HCT116 (cell line): ENCODE measurements at regions not wholly inside any gene's neighbourhood (a gene's known extent, or its start where the extent isn't known, plus 50 kb on each side); places are given as distances from the start of the nearest gene placed in this dataset.

Experiments used
- ATAC-seq: fragments of 200-7000 bp; cut with Tn5 transposase; 2 replicates; pipeline ENCODE4 v1.9.1; 2020; ENCODE audit warnings: mild to moderate bottlenecking, moderate library complexity
- BruUV-seq: library from RNA; stranded (reverse); fragments of 400-500 nt; replicated peaks from 2 replicates; lab custom pipeline; 2021; lab: Mats Ljungman, UMichigan
- CTCF ChIA-PET: fragments of 300-600 bp; sonication (Branson Sonifier 250); formaldehyde crosslinking; loops from one replicate; lab custom pipeline; 2021; ENCODE audit warnings: antibody characterized with exemption; lab: Charles Lee
- POLR2A ChIA-PET: fragments of 300-600, 350-600 bp; sonication (Branson Sonifier 250); formaldehyde crosslinking; loops from one replicate; lab custom pipeline; 2021; ENCODE audit warnings: antibody characterized with exemption; lab: Charles Lee
- RAD21 ChIA-PET, 2 experiments: fragments of 300-600 bp; sonication (Branson Sonifier 250); formaldehyde crosslinking; loops; one replicate each; lab custom pipeline; 2023; ENCODE audit warnings: low total read pairs in 2 of 2; ENCODE audit not compliant: uncharacterized antibody in 2 of 2, unreplicated experiment in 2 of 2, low non-redundant PET in 1 of 2; lab: Charles Lee
- DNase-seq: peaks from one replicate; pipeline ENCODE4 v3.0.0-alpha.2; 2010; ENCODE audit warnings: low read depth, low spot score
- H2AFZ ChIP-seq: fragments of 200-600 bp; shearing (Covaris generic), sonication (generic); 2 replicates; pipeline ENCODE4 v1.6.1; 2017; ENCODE audit warnings: low read depth, mixed run types, mixed read lengths, antibody characterized with exemption, low read length; ENCODE audit not compliant: poor library complexity, severe bottlenecking
- H3K27ac ChIP-seq: 2 replicates; pipeline ENCODE4 v1.5.1; 2012; ENCODE audit warnings: low read depth, low read length
- H3K27me3 ChIP-seq: fragments of 200-600 bp; sonication (generic); 2 replicates; pipeline ENCODE4 v1.6.1; 2016; ENCODE audit warnings: mixed run types, low read length, mixed read lengths; ENCODE audit not compliant: insufficient read depth
- H3K36me3 ChIP-seq, 2 experiments: fragments of 200-500 bp in 1 of 2; fragments of 200-600 bp in 1 of 2; sonication (Bioruptor generic) in 1 of 2; sonication (generic) in 1 of 2; 2 replicates each; pipeline versions ENCODE4 v1.5.1 to v1.6.1; 2014 to 2016; ENCODE audit warnings: low read length in 2 of 2, inconsistent platforms in 1 of 2, mixed read lengths in 1 of 2, mixed run types in 1 of 2; ENCODE audit not compliant: insufficient read depth in 2 of 2, control insufficient read depth in 1 of 2
- H3K4me1 ChIP-seq, 2 experiments: fragments of 200-600 bp in 1 of 2; sonication (generic) in 1 of 2; 2 replicates each; pipeline versions ENCODE4 v1.5.1 to v1.6.1; 2012 to 2017; ENCODE audit warnings: low read length in 2 of 2, inconsistent platforms in 1 of 2, mild to moderate bottlenecking in 1 of 2, mixed read lengths in 1 of 2, mixed run types in 1 of 2, moderate library complexity in 1 of 2; ENCODE audit not compliant: insufficient read depth in 2 of 2, control insufficient read depth in 1 of 2
- H3K4me2 ChIP-seq: fragments of 200-600 bp; sonication (generic); 2 replicates; pipeline ENCODE4 v1.6.1; 2017; ENCODE audit warnings: mixed run types, low read length, mixed read lengths
- H3K4me3 ChIP-seq, 2 experiments: fragments of 200-600 bp in 1 of 2; sonication (generic) in 1 of 2; replicated peaks in 1 of 2; 2 replicates each; pipeline ENCODE4 v1.5.1; 2011 to 2016; ENCODE audit warnings: low read length in 2 of 2, control low read depth in 1 of 2, low read depth in 1 of 2, mild to moderate bottlenecking in 1 of 2, mixed read lengths in 1 of 2, mixed run types in 1 of 2
- H3K79me2 ChIP-seq: fragments of 200-600 bp; sonication (generic); 2 replicates; pipeline ENCODE4 v1.6.1; 2017; ENCODE audit warnings: mild to moderate bottlenecking, mixed run types, low read length, moderate library complexity, mixed read lengths; ENCODE audit not compliant: insufficient read depth
- H3K9ac ChIP-seq: fragments of 200-600 bp; sonication (generic); 2 replicates; pipeline ENCODE4 v1.6.1; 2016; ENCODE audit warnings: low read length, mixed read lengths
- H3K9me2 ChIP-seq: fragments of 200-600 bp; sonication (generic), shearing (Covaris generic); 2 replicates; pipeline ENCODE4 v1.6.1; 2017; ENCODE audit warnings: mixed run types, mild to moderate bottlenecking, moderate library complexity; ENCODE audit not compliant: insufficient read depth
- H3K9me3 ChIP-seq, 2 experiments: fragments of 200-500 bp in 1 of 2; fragments of 200-600 bp in 1 of 2; sonication (Bioruptor generic) in 1 of 2; sonication (generic) in 1 of 2; 2 replicates each; pipeline ENCODE4 v1.6.1; 2014 to 2017; ENCODE audit warnings: low read length in 2 of 2, mixed read lengths in 2 of 2, inconsistent platforms in 1 of 2, low read depth in 1 of 2, mild to moderate bottlenecking in 1 of 2, mixed run types in 1 of 2, moderate library complexity in 1 of 2; ENCODE audit not compliant: control insufficient read depth in 1 of 2, insufficient read depth in 1 of 2
- H4K20me1 ChIP-seq: fragments of 200-600 bp; sonication (generic), shearing (Covaris generic); 2 replicates; pipeline ENCODE4 v1.6.1; 2017; ENCODE audit warnings: mixed run types, mild to moderate bottlenecking, moderate library complexity; ENCODE audit not compliant: insufficient read depth
- CBX3 ChIP-seq: IDR thresholded peaks from 2 replicates; pipeline ENCODE4 v1.6.1; 2012; ENCODE audit warnings: low read depth
- ELF1 ChIP-seq: IDR thresholded peaks from 2 replicates; pipeline ENCODE4 v1.6.1; 2012; ENCODE audit warnings: low read depth, borderline replicate concordance
- EZH2 ChIP-seq: fragments of 200-600 bp; sonication (generic); IDR thresholded peaks from 2 replicates; pipeline ENCODE4 v1.6.1; 2017; ENCODE audit warnings: antibody characterized with exemption, mixed run types
- FOSL1 ChIP-seq: IDR thresholded peaks from 2 replicates; pipeline ENCODE4 v1.6.1; 2012; ENCODE audit warnings: low read depth
- POLR2A ChIP-seq: IDR thresholded peaks from 2 replicates; pipeline ENCODE4 v1.7.0; 2011; ENCODE audit warnings: borderline replicate concordance; ENCODE audit not compliant: insufficient read depth, insufficient read length; ENCODE audit errors: extremely low read depth
- REST ChIP-seq: IDR thresholded peaks from 2 replicates; pipeline ENCODE4 v1.6.1; 2012; ENCODE audit warnings: low read depth
- SIN3A ChIP-seq: IDR thresholded peaks from 2 replicates; pipeline ENCODE4 v1.6.1; 2012; ENCODE audit warnings: low read depth
- SP1 ChIP-seq: IDR thresholded peaks from 2 replicates; pipeline ENCODE4 v1.6.1; 2012; ENCODE audit warnings: low read depth
- TCF7L2 ChIP-seq: IDR thresholded peaks from 2 replicates; pipeline ENCODE4 v1.7.0; 2011; ENCODE audit warnings: borderline replicate concordance, inconsistent platforms; ENCODE audit not compliant: insufficient read depth, insufficient read length; ENCODE audit errors: extremely low read depth
- ZFX ChIP-seq: fragments of 450-650 bp; IDR thresholded peaks from 2 replicates; pipeline ENCODE4 v1.6.1; 2017
- ZNF274 ChIP-seq: fragments of 200-500 bp; sonication (Bioruptor generic); IDR thresholded peaks from 2 replicates; pipeline ENCODE4 v1.6.1; 2014; ENCODE audit warnings: mild to moderate bottlenecking, low read depth, low read length, inconsistent platforms
- intact Hi-C: fragments of 100-400 bp; cut with micrococcal nuclease; formaldehyde crosslinking; loops from 2 replicates; pipeline ENCODE4 v1.10.0; 2022
- TF ChIP-seq, protein P1 (sequence below): IDR thresholded peaks from 2 replicates; pipeline ENCODE4 v1.6.1; 2012
- TF ChIP-seq, protein P2 (sequence below): IDR thresholded peaks from 2 replicates; pipeline ENCODE4 v1.6.1; 2011; ENCODE audit warnings: mild to moderate bottlenecking, low read length, moderate library complexity; ENCODE audit not compliant: insufficient replicate concordance; ENCODE audit errors: extremely low read depth
- TF ChIP-seq, protein P3 (sequence below): IDR thresholded peaks from 2 replicates; pipeline ENCODE4 v1.6.1; 2012

DNA sequence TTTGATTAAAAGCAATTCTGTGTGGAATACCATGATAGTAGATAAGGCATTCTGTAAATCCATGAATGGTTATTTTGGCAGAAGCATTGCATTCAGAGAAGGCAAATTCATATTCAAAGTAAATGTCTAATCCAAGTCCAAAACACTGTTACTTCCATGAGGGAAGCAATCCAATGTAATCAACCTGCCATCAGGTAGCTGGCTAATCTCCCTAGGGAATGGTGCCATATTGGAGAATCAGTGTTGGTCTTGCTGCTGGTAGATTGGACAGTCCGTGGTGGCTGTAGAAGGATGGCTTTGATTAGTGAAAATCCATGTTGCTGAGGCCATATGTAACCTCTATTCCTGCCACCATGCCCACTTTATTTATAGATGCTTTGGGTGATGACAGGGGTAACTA lies 72.1 kb upstream of the TNIK start:
- no peaks in the 10 kb centered on the region for H3K79me2 ChIP-seq
- H3K9me3 ChIP-seq: no peaks in the 10 kb centered on the region
- no TSS peak for BruUV-seq

More for the DNA sequence above, 72.1 kb upstream of the TNIK start:
- Histone ChIP-seq H3K4me3 (no peak overlapping the region), H3K27me3 (no peaks in the 10 kb centered on the region), H3K9ac (no peak overlapping the region), H3K4me1 (no peaks in the 10 kb centered on the region), H3K9me2 (no peaks in the 10 kb centered on the region), H3K4me2 (no peak overlapping the region), H3K36me3 (no peaks in the 10 kb centered on the region), H2AFZ (no peak overlapping the region), H3K27ac (no peak overlapping the region), H4K20me1 (no peaks in the 10 kb centered on the region)
- TF ChIP-seq EZH2: no peak
- TF ChIP-seq REST: no peak
- TF ChIP-seq, protein P1, sequence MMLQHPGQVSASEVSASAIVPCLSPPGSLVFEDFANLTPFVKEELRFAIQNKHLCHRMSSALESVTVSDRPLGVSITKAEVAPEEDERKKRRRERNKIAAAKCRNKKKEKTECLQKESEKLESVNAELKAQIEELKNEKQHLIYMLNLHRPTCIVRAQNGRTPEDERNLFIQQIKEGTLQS: no peak
- TF ChIP-seq ZNF274: no peak
- no peak for TF ChIP-seq ZFX
- no peak for TF ChIP-seq CBX3
- TF ChIP-seq, protein P2, sequence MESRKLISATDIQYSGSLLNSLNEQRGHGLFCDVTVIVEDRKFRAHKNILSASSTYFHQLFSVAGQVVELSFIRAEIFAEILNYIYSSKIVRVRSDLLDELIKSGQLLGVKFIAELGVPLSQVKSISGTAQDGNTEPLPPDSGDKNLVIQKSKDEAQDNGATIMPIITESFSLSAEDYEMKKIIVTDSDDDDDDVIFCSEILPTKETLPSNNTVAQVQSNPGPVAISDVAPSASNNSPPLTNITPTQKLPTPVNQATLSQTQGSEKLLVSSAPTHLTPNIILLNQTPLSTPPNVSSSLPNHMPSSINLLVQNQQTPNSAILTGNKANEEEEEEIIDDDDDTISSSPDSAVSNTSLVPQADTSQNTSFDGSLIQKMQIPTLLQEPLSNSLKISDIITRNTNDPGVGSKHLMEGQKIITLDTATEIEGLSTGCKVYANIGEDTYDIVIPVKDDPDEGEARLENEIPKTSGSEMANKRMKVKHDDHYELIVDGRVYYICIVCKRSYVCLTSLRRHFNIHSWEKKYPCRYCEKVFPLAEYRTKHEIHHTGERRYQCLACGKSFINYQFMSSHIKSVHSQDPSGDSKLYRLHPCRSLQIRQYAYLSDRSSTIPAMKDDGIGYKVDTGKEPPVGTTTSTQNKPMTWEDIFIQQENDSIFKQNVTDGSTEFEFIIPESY: no peak
- TF ChIP-seq POLR2A: no peak
- no peak for TF ChIP-seq SIN3A
- TF ChIP-seq FOSL1: no peak
- no peak for TF ChIP-seq TCF7L2
- TF ChIP-seq, protein P3, sequence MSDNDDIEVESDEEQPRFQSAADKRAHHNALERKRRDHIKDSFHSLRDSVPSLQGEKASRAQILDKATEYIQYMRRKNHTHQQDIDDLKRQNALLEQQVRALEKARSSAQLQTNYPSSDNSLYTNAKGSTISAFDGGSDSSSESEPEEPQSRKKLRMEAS: no peak
- TF ChIP-seq SP1: no peak
- TF ChIP-seq ELF1: no peak
- no peak for DNase-seq
- ChIA-PET CTCF (no interaction called here), POLR2A (no interaction called here), RAD21 (no interaction called here)
- intact Hi-C loops: no loop called here
- no peak for ATAC-seq
